ENCODE measurements at regions not wholly inside any gene's neighbourhood (a gene's known extent, or its start where the extent isn't known, plus 50 kb on each side); places are given as distances from the start of the nearest gene placed in this dataset.

DNA sequence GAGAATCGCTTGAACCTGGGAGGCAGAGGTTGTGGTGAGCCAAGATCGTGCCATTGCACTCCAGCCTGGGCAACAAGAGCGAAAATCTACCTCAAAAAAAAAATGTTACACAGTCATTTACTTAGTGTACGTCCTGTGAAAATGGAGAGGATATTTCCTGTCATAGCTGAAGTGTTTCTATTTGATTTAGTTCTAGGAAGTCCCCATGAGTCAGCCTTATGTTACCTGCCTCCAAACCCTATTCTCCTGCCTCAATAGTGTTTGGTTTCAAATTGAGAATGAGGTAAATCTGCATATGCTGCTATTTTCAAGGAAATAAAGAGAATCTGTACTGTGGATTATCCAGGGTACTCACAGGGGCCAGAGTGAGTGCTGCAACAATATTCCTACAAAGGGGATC is 1284.5 kb upstream of the AUTS2 start:
- no peak overlapping the region for H3K9ac ChIP-seq (ENCODE audit: low read depth in 1 of 2, low read length in 2 of 2)
- no peaks in the 10 kb centered on the region for H3K9me3 ChIP-seq (ENCODE audit: control insufficient read depth in 1 of 2, low read length in 2 of 2)
- H3K4me1 ChIP-seq (ENCODE audit: control insufficient read depth in 1 of 2, insufficient read depth in 2 of 2, low read length in 2 of 2), result no peaks in the 10 kb centered on the region
- H3K27me3 ChIP-seq (ENCODE audit: control insufficient read depth in 1 of 2, insufficient read depth in 2 of 2, low read length in 2 of 2), result no peaks in the 10 kb centered on the region
- no peak overlapping the region for H3K27ac ChIP-seq (ENCODE audit: low read depth, low read length)
- no peak overlapping the region for H3K4me3 ChIP-seq (ENCODE audit: low read depth in 1 of 2, low read length in 2 of 2)
- H3K36me3 ChIP-seq (ENCODE audit: control insufficient read depth in 1 of 2, insufficient read depth in 2 of 2, low read length in 2 of 2), result no peaks in the 10 kb centered on the region

DNA sequence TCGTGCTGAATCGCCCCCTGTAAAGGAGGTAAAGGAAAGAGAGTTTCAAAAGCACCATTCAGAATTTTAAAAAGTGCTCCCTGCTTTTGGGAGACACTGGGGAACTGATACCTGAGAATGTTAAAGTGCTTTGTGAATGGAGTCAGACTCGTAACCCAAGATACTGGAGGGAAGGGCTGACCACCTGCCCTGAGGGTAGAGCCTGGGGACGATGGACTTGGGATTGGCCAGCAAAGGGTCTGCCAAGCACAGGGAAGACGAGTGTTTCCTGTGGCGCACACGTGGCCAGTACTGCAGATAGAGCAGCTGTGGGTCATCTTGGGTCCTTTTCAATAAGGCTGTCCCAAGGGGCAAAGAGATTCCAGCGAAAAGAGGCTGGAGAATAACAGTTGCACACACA is 1284.1 kb upstream of the AUTS2 start:
- H3K4me1 ChIP-seq (ENCODE audit: control insufficient read depth in 1 of 2, insufficient read depth in 2 of 2, low read length in 2 of 2), result no peaks in the 10 kb centered on the region
- no peaks in the 10 kb centered on the region for H3K27me3 ChIP-seq (ENCODE audit: control insufficient read depth in 1 of 2, insufficient read depth in 2 of 2, low read length in 2 of 2)
- no peak overlapping the region for H3K27ac ChIP-seq (ENCODE audit: low read depth, low read length)
- H3K4me3 ChIP-seq (ENCODE audit: low read depth in 1 of 2, low read length in 2 of 2), result no peak overlapping the region
- H3K36me3 ChIP-seq (ENCODE audit: control insufficient read depth in 1 of 2, insufficient read depth in 2 of 2, low read length in 2 of 2), result no peaks in the 10 kb centered on the region
- no peaks in the 10 kb centered on the region for H3K9me3 ChIP-seq (ENCODE audit: control insufficient read depth in 1 of 2, low read length in 2 of 2)
- H3K9ac ChIP-seq (ENCODE audit: low read depth in 1 of 2, low read length in 2 of 2), result no peak overlapping the region

DNA sequence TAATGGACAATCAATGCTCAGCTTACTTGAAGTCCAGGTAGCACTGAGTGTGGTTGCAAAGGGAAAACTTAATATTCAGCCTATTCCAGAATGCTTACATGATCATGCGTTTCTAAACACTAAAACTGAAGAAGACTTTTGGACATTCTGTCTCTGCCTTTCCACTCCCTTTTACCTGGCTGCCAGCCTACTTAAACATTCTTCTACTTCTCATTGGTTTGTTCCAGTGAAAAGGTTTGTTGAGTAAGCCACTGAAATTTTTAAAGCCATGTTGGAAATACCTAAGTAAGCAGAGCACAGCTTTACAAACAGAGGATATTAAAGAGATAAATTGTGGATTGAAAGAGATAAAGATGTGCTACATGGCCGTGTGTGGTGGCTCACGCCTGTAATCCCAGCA is 1280.8 kb upstream of the AUTS2 start:
- Histone ChIP-seq H3K27me3 (ENCODE audit: control insufficient read depth in 1 of 2, insufficient read depth in 2 of 2, low read length in 2 of 2) (no peaks in the 10 kb centered on the region), H3K9ac (ENCODE audit: low read depth in 1 of 2, low read length in 2 of 2) (no peak overlapping the region), H3K4me3 (ENCODE audit: low read depth in 1 of 2, low read length in 2 of 2) (no peak overlapping the region), H3K27ac (ENCODE audit: low read depth, low read length) (no peak overlapping the region), H3K36me3 (ENCODE audit: control insufficient read depth in 1 of 2, insufficient read depth in 2 of 2, low read length in 2 of 2) (no peaks in the 10 kb centered on the region), H3K4me1 (ENCODE audit: control insufficient read depth in 1 of 2, insufficient read depth in 2 of 2, low read length in 2 of 2) (no peaks in the 10 kb centered on the region), H3K9me3 (ENCODE audit: control insufficient read depth in 1 of 2, low read length in 2 of 2) (no peaks in the 10 kb centered on the region)

GRCh38 chr7:68319061-68319460 is 1279.2 kb upstream of the AUTS2 start:
- Histone ChIP-seq H3K27ac (ENCODE audit: low read depth, low read length) (no peak overlapping the region), H3K9ac (ENCODE audit: low read depth in 1 of 2, low read length in 2 of 2) (no peak overlapping the region), H3K27me3 (ENCODE audit: control insufficient read depth in 1 of 2, insufficient read depth in 2 of 2, low read length in 2 of 2) (no peaks in the 10 kb centered on the region), H3K36me3 (ENCODE audit: control insufficient read depth in 1 of 2, insufficient read depth in 2 of 2, low read length in 2 of 2) (no peaks in the 10 kb centered on the region), H3K4me3 (ENCODE audit: low read depth in 1 of 2, low read length in 2 of 2) (no peak overlapping the region), H3K9me3 (ENCODE audit: control insufficient read depth in 1 of 2, low read length in 2 of 2) (no peaks in the 10 kb centered on the region), H3K4me1 (ENCODE audit: control insufficient read depth in 1 of 2, insufficient read depth in 2 of 2, low read length in 2 of 2) (no peaks in the 10 kb centered on the region)

DNA sequence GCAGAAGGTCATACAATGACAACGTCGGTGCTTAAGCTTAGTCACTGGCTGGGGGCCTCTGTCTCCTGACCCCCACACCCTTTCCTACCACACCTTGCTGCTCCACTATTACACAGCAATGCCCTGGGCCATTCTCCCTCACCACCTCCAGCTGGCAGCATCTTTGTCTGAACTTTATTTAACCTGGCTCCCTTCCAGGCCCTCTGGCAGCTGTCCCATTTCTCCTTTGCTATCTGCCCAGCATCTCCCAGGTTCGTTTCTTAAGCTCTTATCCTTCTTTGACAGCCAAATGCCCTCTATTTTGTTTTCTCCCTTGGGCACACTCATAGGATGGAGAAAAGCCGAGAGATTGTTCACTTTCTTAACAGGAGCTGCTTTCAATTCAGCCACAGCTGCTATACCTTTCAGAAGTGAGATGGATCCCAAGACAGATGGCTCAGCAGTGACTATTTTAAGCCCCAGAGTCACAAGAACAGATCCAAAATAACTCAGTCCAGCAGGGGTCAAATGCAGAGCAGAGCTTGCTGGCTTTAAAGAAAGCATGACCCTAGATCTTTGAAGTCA is 1277.1 kb upstream of the AUTS2 start:
- H3K4me3 ChIP-seq (ENCODE audit: low read depth in 1 of 2, low read length in 2 of 2), result no peak overlapping the region
- H3K36me3 ChIP-seq (ENCODE audit: control insufficient read depth in 1 of 2, insufficient read depth in 2 of 2, low read length in 2 of 2), result no peaks in the 10 kb centered on the region
- H3K9me3 ChIP-seq (ENCODE audit: control insufficient read depth in 1 of 2, low read length in 2 of 2), result no peaks in the 10 kb centered on the region
- H3K9ac ChIP-seq (ENCODE audit: low read depth in 1 of 2, low read length in 2 of 2), result no peak overlapping the region
- H3K27ac ChIP-seq (ENCODE audit: low read depth, low read length), result no peak overlapping the region
- H3K27me3 ChIP-seq (ENCODE audit: control insufficient read depth in 1 of 2, insufficient read depth in 2 of 2, low read length in 2 of 2), result no peaks in the 10 kb centered on the region
- H3K4me1 ChIP-seq (ENCODE audit: control insufficient read depth in 1 of 2, insufficient read depth in 2 of 2, low read length in 2 of 2), result no peaks in the 10 kb centered on the region

GRCh38 chr7:68321776-68322496 is 1276.3 kb upstream of the AUTS2 start:
- H3K27ac ChIP-seq (ENCODE audit: low read depth, low read length), result no peak overlapping the region
- H3K27me3 ChIP-seq (ENCODE audit: control insufficient read depth in 1 of 2, insufficient read depth in 2 of 2, low read length in 2 of 2), result no peaks in the 10 kb centered on the region
- H3K36me3 ChIP-seq (ENCODE audit: control insufficient read depth in 1 of 2, insufficient read depth in 2 of 2, low read length in 2 of 2), result no peaks in the 10 kb centered on the region
- H3K9ac ChIP-seq (ENCODE audit: low read depth in 1 of 2, low read length in 2 of 2), result no peak overlapping the region
- H3K4me3 ChIP-seq (ENCODE audit: low read depth in 1 of 2, low read length in 2 of 2), result no peak overlapping the region
- H3K4me1 ChIP-seq (ENCODE audit: control insufficient read depth in 1 of 2, insufficient read depth in 2 of 2, low read length in 2 of 2), result no peaks in the 10 kb centered on the region
- H3K9me3 ChIP-seq (ENCODE audit: control insufficient read depth in 1 of 2, low read length in 2 of 2), result no peaks in the 10 kb centered on the region

GRCh38 chr7:68324621-68325020 is 1273.7 kb upstream of the AUTS2 start:
- Histone ChIP-seq H3K9ac (ENCODE audit: low read depth in 1 of 2, low read length in 2 of 2) (no peak overlapping the region), H3K36me3 (ENCODE audit: control insufficient read depth in 1 of 2, insufficient read depth in 2 of 2, low read length in 2 of 2) (no peaks in the 10 kb centered on the region), H3K4me1 (ENCODE audit: control insufficient read depth in 1 of 2, insufficient read depth in 2 of 2, low read length in 2 of 2) (no peaks in the 10 kb centered on the region), H3K4me3 (ENCODE audit: low read depth in 1 of 2, low read length in 2 of 2) (no peak overlapping the region), H3K9me3 (ENCODE audit: control insufficient read depth in 1 of 2, low read length in 2 of 2) (no peaks in the 10 kb centered on the region), H3K27ac (ENCODE audit: low read depth, low read length) (no peak overlapping the region), H3K27me3 (ENCODE audit: control insufficient read depth in 1 of 2, insufficient read depth in 2 of 2, low read length in 2 of 2) (no peaks in the 10 kb centered on the region)

- H3K27me3 ChIP-seq (ENCODE audit: control insufficient read depth in 1 of 2, insufficient read depth in 2 of 2, low read length in 2 of 2), result no peaks in the 10 kb centered on the region
- no peaks in the 10 kb centered on the region for H3K36me3 ChIP-seq (ENCODE audit: control insufficient read depth in 1 of 2, insufficient read depth in 2 of 2, low read length in 2 of 2)
- H3K9ac ChIP-seq (ENCODE audit: low read depth in 1 of 2, low read length in 2 of 2), result no peak overlapping the region
- no peaks in the 10 kb centered on the region for H3K4me1 ChIP-seq (ENCODE audit: control insufficient read depth in 1 of 2, insufficient read depth in 2 of 2, low read length in 2 of 2)
- no peak overlapping the region for H3K4me3 ChIP-seq (ENCODE audit: low read depth in 1 of 2, low read length in 2 of 2)
- no peak overlapping the region for H3K27ac ChIP-seq (ENCODE audit: low read depth, low read length)
- H3K9me3 ChIP-seq (ENCODE audit: control insufficient read depth in 1 of 2, low read length in 2 of 2), result peaks cover 7 to 9% of the 10 kb centered on the region in 2 donors
Observed at GRCh38 chr7:68334216-68334615, 1264.1 kb upstream of the AUTS2 start.

GRCh38 chr7:68334636-68335272 is 1263.5 kb upstream of the AUTS2 start:
- H3K27ac ChIP-seq (ENCODE audit: low read depth, low read length), result no peak overlapping the region
- no peaks in the 10 kb centered on the region for H3K36me3 ChIP-seq (ENCODE audit: control insufficient read depth in 1 of 2, insufficient read depth in 2 of 2, low read length in 2 of 2)
- no peaks in the 10 kb centered on the region for H3K27me3 ChIP-seq (ENCODE audit: control insufficient read depth in 1 of 2, insufficient read depth in 2 of 2, low read length in 2 of 2)
- peaks cover 7 to 9% of the 10 kb centered on the region in 2 donors for H3K9me3 ChIP-seq (ENCODE audit: control insufficient read depth in 1 of 2, low read length in 2 of 2)
- H3K4me3 ChIP-seq (ENCODE audit: low read depth in 1 of 2, low read length in 2 of 2), result no peak overlapping the region
- H3K4me1 ChIP-seq (ENCODE audit: control insufficient read depth in 1 of 2, insufficient read depth in 2 of 2, low read length in 2 of 2), result no peaks in the 10 kb centered on the region
- no peak overlapping the region for H3K9ac ChIP-seq (ENCODE audit: low read depth in 1 of 2, low read length in 2 of 2)

DNA sequence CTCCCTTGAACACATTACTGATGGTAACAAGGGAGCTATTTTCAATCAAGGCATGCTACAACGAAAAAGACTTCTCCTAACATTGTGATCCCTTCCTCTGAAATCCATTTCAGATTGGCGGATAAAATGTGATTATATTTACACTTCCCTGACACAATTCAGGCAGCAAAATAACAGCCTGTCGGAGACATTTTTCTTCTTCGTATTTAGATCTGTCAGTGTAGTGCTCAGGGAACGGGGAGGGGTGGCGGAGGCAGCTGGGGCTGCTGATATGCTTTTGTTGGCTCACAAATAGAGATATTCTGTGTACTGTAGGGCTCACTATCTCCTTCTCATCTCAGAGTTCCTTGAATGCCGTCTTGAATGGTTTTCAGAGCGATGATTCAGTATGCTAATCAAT is 1261.7 kb upstream of the AUTS2 start:
- Histone ChIP-seq H3K4me3 (ENCODE audit: low read depth in 1 of 2, low read length in 2 of 2) (no peak overlapping the region), H3K36me3 (ENCODE audit: control insufficient read depth in 1 of 2, insufficient read depth in 2 of 2, low read length in 2 of 2) (no peaks in the 10 kb centered on the region), H3K9me3 (ENCODE audit: control insufficient read depth in 1 of 2, low read length in 2 of 2) (peaks cover 4 to 5% of the 10 kb centered on the region in 2 donors), H3K9ac (ENCODE audit: low read depth in 1 of 2, low read length in 2 of 2) (no peak overlapping the region), H3K4me1 (ENCODE audit: control insufficient read depth in 1 of 2, insufficient read depth in 2 of 2, low read length in 2 of 2) (no peaks in the 10 kb centered on the region), H3K27ac (ENCODE audit: low read depth, low read length) (no peak overlapping the region), H3K27me3 (ENCODE audit: control insufficient read depth in 1 of 2, insufficient read depth in 2 of 2, low read length in 2 of 2) (no peaks in the 10 kb centered on the region)
